ENCODE measurements at regions not wholly inside any gene's neighbourhood (a gene's known extent, or its start where the extent isn't known, plus 50 kb on each side); places are given as distances from the start of the nearest gene placed in this dataset.
A peak's percentile ranks its signal among the peaks of the same experiment; 100 is the strongest.

- DNase-seq = peak; percentile 89
These were observed 225.4 kb downstream of the BTG1 start for GRCh38 chr12:91920276-91920675.

GRCh38 chr12:91918431-91918830, 227.2 kb downstream of the BTG1 start:
- no peak for DNase-seq

- no peak for DNase-seq
These were observed 230.9 kb downstream of the BTG1 start for GRCh38 chr12:91914701-91915100.

- no peak for DNase-seq
These were observed 232.0 kb downstream of the BTG1 start for GRCh38 chr12:91913651-91914050.

- no peak for DNase-seq
These were observed 232.5 kb downstream of the BTG1 start for GRCh38 chr12:91913124-91913523.

- DNase-seq = no peak
These were observed 233.5 kb downstream of the BTG1 start for GRCh38 chr12:91912178-91912577.

- no peak for DNase-seq
These were observed 234.7 kb downstream of the BTG1 start for GRCh38 chr12:91910871-91911388.

GRCh38 chr12:91902860-91903683, 242.6 kb downstream of the BTG1 start:
- peak; percentile 39 for DNase-seq

- no peak for DNase-seq
These were observed 244.1 kb downstream of the BTG1 start for GRCh38 chr12:91901381-91902074.

- no peak for DNase-seq
These were observed 244.7 kb downstream of the BTG1 start for GRCh38 chr12:91900971-91901370.

- no peak for DNase-seq
These were observed 246.6 kb downstream of the BTG1 start for GRCh38 chr12:91899056-91899455.

- DNase-seq = no peak
These were observed 248.6 kb downstream of the BTG1 start for GRCh38 chr12:91897025-91897515.

GRCh38 chr12:91896286-91897024, 249.2 kb downstream of the BTG1 start:
- no peak for DNase-seq

GRCh38 chr12:91894911-91895310, 250.7 kb downstream of the BTG1 start:
- no peak for DNase-seq

GRCh38 chr12:91893476-91893875, 252.2 kb downstream of the BTG1 start:
- no peak for DNase-seq

GRCh38 chr12:91892081-91892855, 253.4 kb downstream of the BTG1 start:
- no peak for DNase-seq

GRCh38 chr12:91890742-91891141, 254.9 kb downstream of the BTG1 start:
- no peak for DNase-seq

- no peak for DNase-seq
These were observed 255.7 kb downstream of the BTG1 start for GRCh38 chr12:91889910-91890309.

- no peak for DNase-seq
These were observed 256.6 kb downstream of the BTG1 start for GRCh38 chr12:91889059-91889458.

- DNase-seq = no peak
These were observed 257.7 kb downstream of the BTG1 start for GRCh38 chr12:91887957-91888356.

GRCh38 chr12:91885851-91886731, 259.6 kb downstream of the BTG1 start:
- DNase-seq = no peak

Measured in fibroblast of skin of abdomen (primary cell).